Gastroesophageal sphincter (tissue), 4 donors: ENCODE measurements at regions not wholly inside any gene's neighbourhood (a gene's known extent, or its start where the extent isn't known, plus 50 kb on each side); places are given as distances from the start of the nearest gene placed in this dataset.

Experiments
- ATAC-seq: fragments of 150-250 bp; one replicate; pipeline ENCODE4 v1.9.1; 2016; ENCODE audit warnings: mild to moderate bottlenecking, moderate library complexity
- H3K27ac ChIP-seq, 4 donors: fragments of 200-600 bp; sonication (generic) in 3 of 4; 1 replicate in 3 of 4; 2 replicates in 1 of 4; pipeline ENCODE4 v1.5.1; 2016 to 2019
- H3K27me3 ChIP-seq: fragments of 200-600 bp; sonication (generic); one replicate; pipeline ENCODE4 v1.5.1; 2019
- H3K36me3 ChIP-seq, 2 donors: fragments of 200-600 bp; sonication (generic); one replicate each; pipeline ENCODE4 v1.5.1; 2019; ENCODE audit warnings: control low read depth in 1 of 2
- H3K4me1 ChIP-seq, 3 donors: fragments of 200-600 bp; sonication (generic); 1 replicate in 2 of 3; 2 replicates in 1 of 3; pipeline ENCODE4 v1.5.1; 2016 to 2019; ENCODE audit warnings: control low read depth in 2 of 3
- H3K4me3 ChIP-seq, 2 donors: fragments of 200-600 bp; sonication (generic); one replicate each; pipeline ENCODE4 v1.5.1; 2019; ENCODE audit warnings: mild to moderate bottlenecking in 1 of 2, moderate library complexity in 1 of 2
- H3K9me3 ChIP-seq, 3 donors: fragments of 200-600 bp; sonication (generic); one replicate each; pipeline ENCODE4 v1.5.1; 2017 to 2019; ENCODE audit warnings: control low read depth in 2 of 3
- CTCF ChIP-seq, 4 experiments: fragments of 200-600 bp in 2 of 4; fragments of 450-650 bp in 2 of 4; sonication (generic) in 1 of 4; IDR thresholded peaks; one replicate each; pipeline ENCODE4 v1.5.1; 2017 to 2019; ENCODE audit warnings: antibody characterized with exemption in 4 of 4, mild to moderate bottlenecking in 2 of 4, moderate library complexity in 2 of 4
- EP300 ChIP-seq: sonication (generic); formaldehyde crosslinking; IDR thresholded peaks from one replicate; pipeline ENCODE4 v1.6.1; 2017; ENCODE audit warnings: antibody characterized with exemption, mild to moderate bottlenecking
- POLR2A ChIP-seq, 2 donors: fragments of 450-650 bp; IDR thresholded peaks; one replicate each; pipeline ENCODE4 v1.6.1; 2017; ENCODE audit warnings: antibody characterized with exemption in 2 of 2, mild to moderate bottlenecking in 2 of 2, moderate library complexity in 1 of 2
- POLR2AphosphoS5 ChIP-seq: sonication (generic); formaldehyde crosslinking; IDR thresholded peaks from one replicate; pipeline ENCODE4 v1.6.1; 2017; ENCODE audit warnings: antibody characterized with exemption
- WGBS, 2 donors: methylation state at CpG; one replicate each; pipeline ENCODE4 v1.1.5; 2018; ENCODE audit warnings: low coverage in 1 of 2; 5-methylcytosine and 5-hydroxymethylcytosine counted together

GRCh38 chr3:19711160-19711782, 222.7 kb downstream of the EFHB start:
- Histone ChIP-seq H3K4me3 (no peak overlapping the region), H3K4me1 (no peaks in the 10 kb centered on the region), H3K9me3 (no peaks in the 10 kb centered on the region), H3K27me3 (no peaks in the 10 kb centered on the region), H3K27ac (no peak overlapping the region), H3K36me3 (no peaks in the 10 kb centered on the region)
- ATAC-seq, result no peak
- TF ChIP-seq CTCF (IDR thresholded peaks at IDR 0.05) (no peak), POLR2AphosphoS5 (no peak), POLR2A (IDR thresholded peaks at IDR 0.05) (no peak), EP300 (no peak)

DNA sequence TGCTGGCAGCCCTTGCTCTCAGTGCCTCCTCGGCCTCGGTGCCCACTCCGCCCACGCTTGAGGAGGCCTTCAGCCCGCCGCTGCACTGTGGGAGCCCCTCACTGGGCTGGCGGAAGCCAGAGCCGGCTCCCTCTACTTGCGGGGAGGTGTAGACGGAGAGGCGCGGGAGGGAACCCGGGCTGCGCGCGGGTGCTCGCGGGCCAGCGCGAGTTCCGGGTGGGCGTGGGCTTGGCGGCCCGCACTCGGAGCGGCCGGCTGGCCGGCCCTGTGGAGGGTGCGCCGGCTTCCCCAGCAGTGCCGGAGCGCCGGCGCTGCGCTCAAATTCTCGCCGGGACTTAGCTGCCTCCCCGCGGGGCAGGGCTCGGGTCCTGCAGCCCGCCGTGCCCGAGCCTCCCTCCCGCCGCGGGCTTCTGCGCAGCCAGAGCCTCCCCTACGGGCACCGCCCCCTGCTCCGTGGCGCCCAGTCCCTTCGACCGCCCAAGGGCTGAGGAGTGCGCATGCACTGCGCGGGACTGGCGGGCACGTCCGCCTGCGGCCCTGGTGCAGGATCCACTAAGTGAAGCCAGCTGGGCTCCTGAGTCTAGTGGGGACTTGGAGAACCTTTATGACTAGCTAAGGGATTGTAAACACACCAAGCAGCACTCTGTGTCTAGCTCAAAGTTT, 231.5 kb downstream of the EFHB start:
- TF ChIP-seq EP300 (no peak), CTCF (IDR thresholded peaks at IDR 0.05) (no peak), POLR2AphosphoS5 (no peak), POLR2A (IDR thresholded peaks at IDR 0.05) (no peak)
- no peak for ATAC-seq
- peaks cover 0 to 4% (median 0%) of the 10 kb centered on the region in 3 donors for H3K9me3 ChIP-seq
- no peaks in the 10 kb centered on the region for H3K36me3 ChIP-seq
- no peaks in the 10 kb centered on the region for H3K27me3 ChIP-seq
- H3K4me1 ChIP-seq, result no peaks in the 10 kb centered on the region
- H3K4me3 ChIP-seq, result peak overlapping the region in 1 of 2 donors; percentile 5
- WGBS, 2 donors, result 60% methylated on average over 4 of the region's 60 CpGs; no CpG with 5 or more reads in 1 of the 2 donors
- no peak overlapping the region for H3K27ac ChIP-seq

- no peak for ATAC-seq
- Histone ChIP-seq H3K27me3 (no peaks in the 10 kb centered on the region), H3K4me3 (no peak overlapping the region), H3K36me3 (no peaks in the 10 kb centered on the region), H3K4me1 (no peaks in the 10 kb centered on the region), H3K9me3 (peaks cover 0 to 18% (median 0%) of the 10 kb centered on the region in 3 donors), H3K27ac (no peak overlapping the region)
- 67% methylated on average over 1 to 2 of the region's 2 CpGs for whole genome bisulfite sequencing, 2 donors
- TF ChIP-seq POLR2AphosphoS5 (no peak), POLR2A (IDR thresholded peaks at IDR 0.05) (no peak), CTCF (IDR thresholded peaks at IDR 0.05) (no peak), EP300 (no peak)
These were observed 245.2 kb downstream of the EFHB start for GRCh38 chr3:19688767-19689166.

GRCh38 chr3:19668163-19668562, 265.9 kb downstream of the EFHB start:
- H3K4me3 ChIP-seq, result no peak overlapping the region
- TF ChIP-seq POLR2AphosphoS5, result no peak
- TF ChIP-seq CTCF (IDR thresholded peaks at IDR 0.05), result no peak
- TF ChIP-seq EP300, result no peak
- no peak for TF ChIP-seq POLR2A (IDR thresholded peaks at IDR 0.05)
- no peak for ATAC-seq
- H3K27me3 ChIP-seq, result no peaks in the 10 kb centered on the region
- H3K27ac ChIP-seq, result no peak overlapping the region
- H3K4me1 ChIP-seq, result no peaks in the 10 kb centered on the region
- H3K36me3 ChIP-seq, result no peaks in the 10 kb centered on the region
- no peaks in the 10 kb centered on the region for H3K9me3 ChIP-seq
- 91% methylated on average over 1 of the region's 2 CpGs; no CpG with 5 or more reads in 1 of the 2 donors for WGBS, 2 donors

- Histone ChIP-seq H3K27me3 (no peaks in the 10 kb centered on the region), H3K4me1 (no peaks in the 10 kb centered on the region), H3K36me3 (no peaks in the 10 kb centered on the region), H3K4me3 (no peak overlapping the region), H3K27ac (no peak overlapping the region), H3K9me3 (peaks cover 0 to 1% (median 0%) of the 10 kb centered on the region in 3 donors)
- no peak for ATAC-seq
- TF ChIP-seq CTCF (IDR thresholded peaks at IDR 0.05) (no peak), POLR2AphosphoS5 (no peak), EP300 (no peak)
- WGBS, 2 donors, result 56% methylated on average over 1 of the region's 6 CpGs; no CpG with 5 or more reads in 1 of the 2 donors
These were observed 271.5 kb downstream of the EFHB start for GRCh38 chr3:19662486-19662885.
